ENCODE measurements at regions not wholly inside any gene's neighbourhood (a gene's known extent, or its start where the extent isn't known, plus 50 kb on each side); places are given as distances from the start of the nearest gene placed in this dataset.

GRCh38 chr2:174681099-174682006 is 82.9 kb downstream of the CHRNA1 start:
- Histone ChIP-seq H3K4me3 (peak overlapping the region; percentile 79), H3K27ac (peak overlapping the region; percentile 60), H3K27me3 (ENCODE audit: insufficient read depth in 3 of 3, low read length in 2 of 3) (peaks cover 0 to 30% (median 0%) of the 10 kb centered on the region in 3 donors), H3K36me3 (ENCODE audit: insufficient read depth in 1 of 2, low read depth in 1 of 2) (no peaks in the 10 kb centered on the region), H3K9me3 (no peaks in the 10 kb centered on the region), H3K4me1 (no peaks in the 10 kb centered on the region)
- DNase-seq: no peak
- TF ChIP-seq CTCF (IDR thresholded peaks at IDR 0.05): no peak
- ATAC-seq: peak in 2 of 4 donors; percentile 41 to 55
- 31 to 40% (median 36%) methylated on average over 18 of the region's 18 CpGs for WGBS, 3 donors
- intact Hi-C loops (cut with DNase I): loop anchor here (5.0 to 10.0 kb wide), 3 partner anchors 107 to 219 kb away; no protein-coding TSS in a partner anchor

DNA sequence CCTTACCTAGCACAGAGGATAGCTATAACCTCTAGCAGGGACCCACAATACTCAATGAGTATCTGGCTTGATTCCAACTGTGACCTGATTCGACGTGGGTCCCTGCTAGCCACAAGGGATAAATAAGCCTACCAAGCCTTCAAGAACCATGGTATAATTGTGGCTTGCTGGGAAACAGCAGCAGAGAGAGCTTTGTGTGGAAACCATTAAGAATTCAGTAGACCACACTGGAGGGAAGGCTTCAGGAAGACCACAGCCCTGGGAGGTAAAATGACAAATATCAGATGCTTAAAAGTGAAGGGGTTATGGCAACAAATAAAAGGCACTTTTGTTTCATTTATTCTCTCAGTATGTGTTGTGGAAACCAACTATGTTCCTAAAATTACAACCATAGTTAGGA is 82.6 kb upstream of the WIPF1 start:
- intact Hi-C loops (cut with DNase I): loop anchor here (5.0 to 10.0 kb wide), 3 partner anchors 105 to 218 kb away; no protein-coding TSS in a partner anchor
- Histone ChIP-seq H3K9me3 (no peaks in the 10 kb centered on the region), H3K27me3 (ENCODE audit: insufficient read depth in 3 of 3, low read length in 2 of 3) (peaks cover 0 to 30% (median 0%) of the 10 kb centered on the region in 3 donors), H3K4me1 (no peaks in the 10 kb centered on the region), H3K27ac (no peak overlapping the region), H3K4me3 (no peak overlapping the region), H3K36me3 (ENCODE audit: insufficient read depth in 1 of 2, low read depth in 1 of 2) (no peaks in the 10 kb centered on the region)
- no peak for DNase-seq
- WGBS, 3 donors: 16 to 26% (median 16%) methylated on average over 2 of the region's 2 CpGs
- no peak for TF ChIP-seq CTCF (IDR thresholded peaks at IDR 0.05)
- ATAC-seq: no peak

- Histone ChIP-seq H3K4me3 (no peak overlapping the region), H3K36me3 (ENCODE audit: insufficient read depth in 1 of 2, low read depth in 1 of 2) (no peaks in the 10 kb centered on the region), H3K27me3 (ENCODE audit: insufficient read depth in 3 of 3, low read length in 2 of 3) (peaks cover 0 to 26% (median 0%) of the 10 kb centered on the region in 3 donors), H3K9me3 (no peaks in the 10 kb centered on the region), H3K27ac (no peak overlapping the region), H3K4me1 (no peaks in the 10 kb centered on the region)
- no peak for ATAC-seq
- TF ChIP-seq CTCF (IDR thresholded peaks at IDR 0.05): no peak
- 87 to 95% (median 92%) methylated on average over 2 of the region's 2 CpGs for WGBS, 3 donors
- no peak for DNase-seq
- intact Hi-C loops (cut with DNase I): no loop called here
Observed at GRCh38 chr2:174678395-174678794, 80.8 kb upstream of the WIPF1 start.

GRCh38 chr2:174675615-174676014 is 78.0 kb upstream of the WIPF1 start:
- WGBS, 3 donors: 85 to 90% (median 90%) methylated on average over 5 of the region's 5 CpGs
- peaks cover 7% of the 10 kb centered on the region for H3K9me3 ChIP-seq
- no peak for DNase-seq
- peaks cover 0 to 8% (median 0%) of the 10 kb centered on the region in 3 donors for H3K27me3 ChIP-seq (ENCODE audit: insufficient read depth in 3 of 3, low read length in 2 of 3)
- intact Hi-C loops (cut with DNase I): no loop called here
- H3K4me3 ChIP-seq: no peak overlapping the region
- no peak overlapping the region for H3K27ac ChIP-seq
- no peaks in the 10 kb centered on the region for H3K4me1 ChIP-seq
- no peaks in the 10 kb centered on the region for H3K36me3 ChIP-seq (ENCODE audit: insufficient read depth in 1 of 2, low read depth in 1 of 2)
- ATAC-seq: no peak
- TF ChIP-seq CTCF (IDR thresholded peaks at IDR 0.05): no peak

All from psoas muscle (tissue), 7 donors.